22Rv1 (cell line): ENCODE measurements at regions not wholly inside any gene's neighbourhood (a gene's known extent, or its start where the extent isn't known, plus 50 kb on each side); places are given as distances from the start of the nearest gene placed in this dataset.

Source experiments
- CTCF ChIP-seq: fragments of 450-650 bp; IDR thresholded peaks from 2 replicates; pipeline ENCODE4 v1.5.1; 2017; ENCODE audit warnings: mild to moderate bottlenecking
- ZFX ChIP-seq: fragments of 450-650 bp; IDR thresholded peaks from 2 replicates; pipeline ENCODE4 v1.6.1; 2017; ENCODE audit warnings: antibody characterized with exemption, borderline replicate concordance

- no peak for TF ChIP-seq CTCF
- TF ChIP-seq ZFX, result no peak
Measured at GRCh38 chr10:131512852-131513251, 201.3 kb upstream of the TCERG1L start.
